WERI-Rb-1 (cell line): ENCODE measurements at regions not wholly inside any gene's neighbourhood (a gene's known extent, or its start where the extent isn't known, plus 50 kb on each side); places are given as distances from the start of the nearest gene placed in this dataset.

Source experiments
- DNase-seq: peaks from one replicate; pipeline ENCODE4 v3.0.0-alpha.2; 2020
- H3K27ac ChIP-seq: fragments of 250-450 bp; sonication (Bioruptor Pico); 2 replicates; pipeline ENCODE4 v1.5.1; 2020; ENCODE audit warnings: mild to moderate bottlenecking, moderate library complexity
- H3K27me3 ChIP-seq: fragments of 250-450 bp; sonication (Bioruptor Pico); 2 replicates; pipeline ENCODE4 v1.5.1; 2021; ENCODE audit warnings: mild to moderate bottlenecking, low read depth, moderate library complexity; ENCODE audit not compliant: insufficient read depth, severe bottlenecking
- H3K36me3 ChIP-seq: fragments of 250-450 bp; sonication (Bioruptor Pico); 2 replicates; pipeline ENCODE4 v1.5.1; 2020; ENCODE audit warnings: mild to moderate bottlenecking, moderate library complexity
- H3K4me3 ChIP-seq: 2 replicates; pipeline ENCODE4 v1.5.1; 2011; ENCODE audit warnings: low read depth, mild to moderate bottlenecking, control low read depth, low read length
- H3K9me3 ChIP-seq: fragments of 250-450 bp; sonication (Bioruptor Pico); 2 replicates; pipeline ENCODE4 v1.5.1; 2021; ENCODE audit warnings: mild to moderate bottlenecking, moderate library complexity; ENCODE audit not compliant: severe bottlenecking
- CTCF ChIP-seq: IDR thresholded peaks from 2 replicates; pipeline ENCODE4 v1.5.1; 2011; ENCODE audit warnings: low read depth, mild to moderate bottlenecking, control low read depth, inconsistent platforms, low read length

DNA sequence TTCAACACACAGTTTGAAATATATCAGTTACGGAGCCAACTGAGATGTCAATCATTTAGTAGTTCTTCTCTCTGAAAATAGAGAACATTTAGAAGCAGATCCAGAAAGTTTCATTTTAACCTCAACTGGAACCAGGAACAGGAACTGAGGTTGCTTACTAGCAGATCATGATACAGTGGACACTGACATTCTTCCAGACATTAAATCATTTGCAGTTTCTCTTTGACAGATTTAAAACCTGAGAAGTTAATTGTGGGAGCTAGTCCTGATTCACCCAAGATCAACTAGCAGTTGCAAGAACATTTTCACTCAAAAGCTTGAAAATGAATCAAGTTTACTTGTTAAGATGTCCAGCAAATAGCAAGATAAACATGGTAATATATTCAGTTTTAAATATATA, 135.4 kb downstream of the SLC17A6 start:
- Histone ChIP-seq H3K27ac (no peak overlapping the region), H3K27me3 (no peaks in the 10 kb centered on the region), H3K36me3 (no peaks in the 10 kb centered on the region), H3K4me3 (no peak overlapping the region), H3K9me3 (no peaks in the 10 kb centered on the region)
- no peak for DNase-seq
- TF ChIP-seq CTCF = no peak

- no peak for DNase-seq
- TF ChIP-seq CTCF = no peak
These were observed 134.1 kb downstream of the SLC17A6 start for GRCh38 chr11:22472306-22472705.

GRCh38 chr11:22471385-22471784, 133.2 kb downstream of the SLC17A6 start:
- Histone ChIP-seq H3K4me3 (no peak overlapping the region), H3K9me3 (no peaks in the 10 kb centered on the region), H3K27ac (no peak overlapping the region), H3K36me3 (no peaks in the 10 kb centered on the region), H3K27me3 (no peaks in the 10 kb centered on the region)
- no peak for TF ChIP-seq CTCF
- no peak for DNase-seq

More at GRCh38 chr11:22472306-22472705, 134.1 kb downstream of the SLC17A6 start:
- Histone ChIP-seq H3K36me3 (no peaks in the 10 kb centered on the region), H3K27ac (no peak overlapping the region), H3K4me3 (no peak overlapping the region), H3K27me3 (no peaks in the 10 kb centered on the region), H3K9me3 (no peaks in the 10 kb centered on the region)

GRCh38 chr11:22467741-22468140, 129.6 kb downstream of the SLC17A6 start:
- no peak overlapping the region for H3K4me3 ChIP-seq
- no peaks in the 10 kb centered on the region for H3K9me3 ChIP-seq
- H3K36me3 ChIP-seq = no peaks in the 10 kb centered on the region
- no peak for DNase-seq
- TF ChIP-seq CTCF = no peak
- no peak overlapping the region for H3K27ac ChIP-seq
- H3K27me3 ChIP-seq = no peaks in the 10 kb centered on the region

- DNase-seq = no peak
- no peaks in the 10 kb centered on the region for H3K27me3 ChIP-seq
- no peaks in the 10 kb centered on the region for H3K36me3 ChIP-seq
- no peak for TF ChIP-seq CTCF
- H3K9me3 ChIP-seq = no peaks in the 10 kb centered on the region
- H3K4me3 ChIP-seq = no peak overlapping the region
- no peak overlapping the region for H3K27ac ChIP-seq
These were observed 129.1 kb downstream of the SLC17A6 start for GRCh38 chr11:22467248-22467647.

- no peak overlapping the region for H3K4me3 ChIP-seq
- no peak for TF ChIP-seq CTCF
- no peak overlapping the region for H3K27ac ChIP-seq
- no peaks in the 10 kb centered on the region for H3K27me3 ChIP-seq
- DNase-seq = no peak
- no peaks in the 10 kb centered on the region for H3K36me3 ChIP-seq
- no peaks in the 10 kb centered on the region for H3K9me3 ChIP-seq
These were observed 128.6 kb downstream of the SLC17A6 start for GRCh38 chr11:22466809-22467208.
